Endothelial cell of umbilical vein (primary cell): ENCODE measurements at regions not wholly inside any gene's neighbourhood (a gene's known extent, or its start where the extent isn't known, plus 50 kb on each side); places are given as distances from the start of the nearest gene placed in this dataset.

Experiments used
- BruUV-seq: library from RNA; stranded (reverse); fragments of 400-500 nt; replicated peaks from 2 replicates; lab custom pipeline; 2021; lab: Mats Ljungman, UMichigan
- CTCF ChIA-PET: fragments of 300-600, 350-600 bp; sonication (Branson Sonifier 250); formaldehyde crosslinking; loops from one replicate; lab custom pipeline; 2021; ENCODE audit warnings: antibody characterized with exemption, inconsistent platforms; lab: Charles Lee
- POLR2A ChIA-PET: fragments of 300-600, 350-600 bp; sonication (Branson Sonifier 250); formaldehyde crosslinking; loops from one replicate; lab custom pipeline; 2021; ENCODE audit warnings: antibody characterized with exemption, inconsistent platforms; lab: Charles Lee
- DNase-seq: peaks from one replicate; pipeline ENCODE4 v3.0.0-alpha.2; 2011; ENCODE audit warnings: low read depth, low spot score
- FAIRE-seq: peaks from 2 replicates; lab custom pipeline; 2011; peaks lifted over from hg19 to GRCh38; lab: Jason Lieb, UNC
- H2AFZ ChIP-seq: 2 replicates; pipeline ENCODE4 v1.6.0; 2012; ENCODE audit warnings: low read depth, low read length, control low read depth, inconsistent platforms
- H3K27ac ChIP-seq: 2 replicates; pipeline ENCODE4 v1.5.1; 2011; ENCODE audit warnings: low read depth, mild to moderate bottlenecking, control low read depth, low read length, moderate library complexity; ENCODE audit not compliant: insufficient read depth
- H3K27me3 ChIP-seq, 2 experiments: 2 replicates each; pipeline versions ENCODE4 v1.6.0 to v1.6.1; 2011; ENCODE audit warnings: low read length in 2 of 2, mixed read lengths in 1 of 2; ENCODE audit not compliant: control insufficient read depth in 2 of 2, insufficient read depth in 2 of 2
- H3K36me3 ChIP-seq, 2 experiments: 2 replicates in 1 of 2; 3 replicates in 1 of 2; pipeline ENCODE4 v1.5.1; 2011; ENCODE audit warnings: low read length in 2 of 2, mild to moderate bottlenecking in 1 of 2, moderate library complexity in 1 of 2; ENCODE audit not compliant: control insufficient read depth in 2 of 2, insufficient read depth in 2 of 2; ENCODE audit errors: extremely low read depth in 1 of 2
- H3K4me1 ChIP-seq: 3 replicates; pipeline ENCODE4 v1.5.1; 2011; ENCODE audit warnings: mild to moderate bottlenecking, low read length; ENCODE audit not compliant: control insufficient read depth, insufficient read depth; ENCODE audit errors: extremely low read depth
- H3K4me2 ChIP-seq: 2 replicates; pipeline ENCODE4 v1.6.1; 2011; ENCODE audit warnings: low read length, control low read depth, mixed read lengths; ENCODE audit not compliant: insufficient read depth
- H3K4me3 ChIP-seq, 3 experiments: fragments of 200-600 bp in 1 of 3; sonication (generic), shearing (Covaris generic) in 1 of 3; replicated peaks in 1 of 3; 2 replicates each; pipeline ENCODE4 v1.5.1; 2011 to 2016; ENCODE audit warnings: control low read depth in 3 of 3, low read length in 3 of 3, mild to moderate bottlenecking in 2 of 3, inconsistent platforms in 1 of 3, low read depth in 1 of 3, moderate library complexity in 1 of 3; ENCODE audit not compliant: insufficient read depth in 1 of 3
- H3K79me2 ChIP-seq: 2 replicates; pipeline ENCODE4 v1.6.0; 2012; ENCODE audit warnings: low read length, inconsistent platforms; ENCODE audit not compliant: control insufficient read depth, insufficient read depth
- H3K9ac ChIP-seq: replicated peaks from 2 replicates; pipeline ENCODE3; 2011; ENCODE audit warnings: low read length, control low read depth; ENCODE audit not compliant: insufficient read depth; ENCODE audit errors: extremely low read depth
- H3K9me1 ChIP-seq: replicated peaks from 3 replicates; pipeline ENCODE4 v1.6.0; 2011; ENCODE audit warnings: mild to moderate bottlenecking, low read length; ENCODE audit not compliant: control insufficient read depth, insufficient read depth; ENCODE audit errors: extremely low read depth
- H3K9me3 ChIP-seq: replicated peaks from 2 replicates; pipeline ENCODE4 v1.5.1; 2012; ENCODE audit warnings: low read length, inconsistent platforms; ENCODE audit not compliant: control insufficient read depth, insufficient read depth
- H4K20me1 ChIP-seq: replicated peaks from 2 replicates; pipeline ENCODE3; 2011; ENCODE audit warnings: mild to moderate bottlenecking, low read length; ENCODE audit not compliant: control insufficient read depth, insufficient read depth; ENCODE audit errors: extremely low read depth
- EZH2 ChIP-seq: IDR thresholded peaks from 2 replicates; pipeline ENCODE4 v1.6.1; 2012; ENCODE audit warnings: borderline replicate concordance, low read depth, mild to moderate bottlenecking, moderate library complexity, low read length, inconsistent platforms; ENCODE audit not compliant: severe bottlenecking
- FOS ChIP-seq: IDR thresholded peaks from 2 replicates; pipeline ENCODE4 v1.6.1; 2011; ENCODE audit warnings: mild to moderate bottlenecking, low read length, moderate library complexity, borderline replicate concordance; ENCODE audit not compliant: insufficient read depth
- GATA2 ChIP-seq: IDR thresholded peaks from 2 replicates; pipeline ENCODE4 v1.7.0; 2011; ENCODE audit warnings: low read depth, mild to moderate bottlenecking, moderate library complexity, mixed read lengths, low read length; ENCODE audit not compliant: insufficient read length, insufficient read depth
- JUN ChIP-seq: IDR thresholded peaks from 2 replicates; pipeline ENCODE4 v1.6.1; 2011; ENCODE audit warnings: borderline replicate concordance, low read depth; ENCODE audit not compliant: insufficient read length, insufficient read depth
- MAX ChIP-seq: IDR thresholded peaks from 2 replicates; pipeline ENCODE4 v1.6.1; 2011; ENCODE audit not compliant: insufficient read depth, insufficient read length
- MYC ChIP-seq: IDR thresholded peaks from one replicate; pipeline ENCODE4 v1.6.1; 2011; ENCODE audit warnings: mild to moderate bottlenecking, low read depth, low read length
- POLR2A ChIP-seq: IDR thresholded peaks from 2 replicates; pipeline ENCODE4 v1.6.1; 2012; ENCODE audit warnings: low read depth, mild to moderate bottlenecking, control low read depth, low read length
- POLR2AphosphoS5 ChIP-seq: IDR thresholded peaks from 2 replicates; pipeline ENCODE4 v1.6.1; 2012; ENCODE audit warnings: low read depth, mild to moderate bottlenecking, control low read depth, low read length, moderate library complexity; ENCODE audit not compliant: insufficient read depth
- dilution Hi-C: fragments of 300-500 bp; cut with MboI; formaldehyde crosslinking; loops from one replicate; pipeline ENCODE4 v1.15.0; 2019; ENCODE audit warnings: low sequenced_read_pairs; ENCODE audit not compliant: extremely low pct_ligation_motif_present
- intact Hi-C: fragments of 100-400 bp; cut with micrococcal nuclease; formaldehyde crosslinking; loops from one replicate; pipeline ENCODE4 v1.10.0; 2022
- TF ChIP-seq, protein P1 (sequence below), 2 donors: IDR thresholded peaks; 1 replicate in 1 of 2; 2 replicates in 1 of 2; pipeline ENCODE4 v1.5.1; 2011; ENCODE audit warnings: low read length in 2 of 2, mild to moderate bottlenecking in 2 of 2, moderate library complexity in 2 of 2, control low read depth in 1 of 2, inconsistent platforms in 1 of 2, low read depth in 1 of 2; ENCODE audit not compliant: insufficient read depth in 1 of 2; ENCODE audit errors: extremely low read depth in 1 of 2

DNA sequence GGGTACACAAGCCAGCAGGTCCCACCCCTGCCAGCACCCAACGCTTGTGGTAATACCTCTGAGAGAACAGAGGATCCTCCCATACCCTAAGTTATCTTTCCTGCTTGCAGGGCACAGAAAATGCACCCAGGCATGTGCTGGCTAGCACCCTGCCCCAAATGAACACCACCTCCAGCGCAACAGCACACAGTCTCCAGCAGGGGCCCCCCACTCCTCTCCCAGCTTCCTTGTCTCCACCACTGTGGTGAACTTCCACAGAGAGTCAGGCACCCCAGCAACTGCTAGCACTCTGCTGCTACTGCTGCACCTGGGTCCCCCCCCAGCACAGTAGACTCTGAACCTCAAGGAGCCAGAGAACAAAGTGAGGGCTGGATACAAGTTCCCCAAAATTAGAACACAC, 216.8 kb upstream of the CNTNAP5 start:
- Histone ChIP-seq H3K9me1 (no peaks in the 10 kb centered on the region), H3K4me1 (no peaks in the 10 kb centered on the region), H3K27ac (no peak overlapping the region), H3K27me3 (no peaks in the 10 kb centered on the region), H3K9ac (no peak overlapping the region), H2AFZ (no peak overlapping the region), H4K20me1 (no peaks in the 10 kb centered on the region), H3K9me3 (peaks cover 9% of the 10 kb centered on the region), H3K4me2 (no peak overlapping the region), H3K36me3 (no peaks in the 10 kb centered on the region), H3K79me2 (no peaks in the 10 kb centered on the region), H3K4me3 (no peak overlapping the region)
- no TSS peak for BruUV-seq
- no peak for FAIRE-seq
- CTCF ChIA-PET, result no interaction called here
- DNase-seq, result no peak
- POLR2A ChIA-PET, result no interaction called here
- dilution Hi-C loops (no loop called here), intact Hi-C loops (no loop called here)
- TF ChIP-seq JUN (no peak), MYC (no peak), POLR2AphosphoS5 (no peak), MAX (no peak), POLR2A (no peak)
- TF ChIP-seq, protein P1, sequence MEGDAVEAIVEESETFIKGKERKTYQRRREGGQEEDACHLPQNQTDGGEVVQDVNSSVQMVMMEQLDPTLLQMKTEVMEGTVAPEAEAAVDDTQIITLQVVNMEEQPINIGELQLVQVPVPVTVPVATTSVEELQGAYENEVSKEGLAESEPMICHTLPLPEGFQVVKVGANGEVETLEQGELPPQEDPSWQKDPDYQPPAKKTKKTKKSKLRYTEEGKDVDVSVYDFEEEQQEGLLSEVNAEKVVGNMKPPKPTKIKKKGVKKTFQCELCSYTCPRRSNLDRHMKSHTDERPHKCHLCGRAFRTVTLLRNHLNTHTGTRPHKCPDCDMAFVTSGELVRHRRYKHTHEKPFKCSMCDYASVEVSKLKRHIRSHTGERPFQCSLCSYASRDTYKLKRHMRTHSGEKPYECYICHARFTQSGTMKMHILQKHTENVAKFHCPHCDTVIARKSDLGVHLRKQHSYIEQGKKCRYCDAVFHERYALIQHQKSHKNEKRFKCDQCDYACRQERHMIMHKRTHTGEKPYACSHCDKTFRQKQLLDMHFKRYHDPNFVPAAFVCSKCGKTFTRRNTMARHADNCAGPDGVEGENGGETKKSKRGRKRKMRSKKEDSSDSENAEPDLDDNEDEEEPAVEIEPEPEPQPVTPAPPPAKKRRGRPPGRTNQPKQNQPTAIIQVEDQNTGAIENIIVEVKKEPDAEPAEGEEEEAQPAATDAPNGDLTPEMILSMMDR (IDR thresholded peaks at IDR 0.05; ENCODE audit: extremely low read depth in 1 of 2, insufficient read depth in 1 of 2, low read depth in 1 of 2, low read length in 2 of 2), result no peak

DNA sequence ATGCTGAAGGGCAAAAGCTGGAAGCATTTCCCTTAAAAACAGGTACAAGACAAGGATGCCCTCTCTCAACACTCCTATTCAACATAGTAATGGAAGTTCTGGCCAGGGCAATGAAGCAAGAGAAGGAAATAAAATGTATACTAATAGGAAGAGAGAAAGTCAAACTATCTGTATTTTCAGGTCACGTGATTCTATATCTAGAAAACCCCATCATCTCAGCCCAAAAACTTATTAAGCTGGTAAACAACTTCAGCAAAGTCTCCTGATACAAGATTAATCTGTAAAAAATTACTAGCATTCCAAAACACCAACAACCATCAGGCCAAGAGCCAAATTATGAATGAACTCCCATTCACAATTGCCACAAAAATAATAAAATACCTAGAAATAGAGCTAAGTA, 213.2 kb upstream of the CNTNAP5 start:
- H3K9me3 ChIP-seq, result peaks cover 9% of the 10 kb centered on the region
- dilution Hi-C loops (no loop called here), intact Hi-C loops (no loop called here)
- FAIRE-seq (no peak), DNase-seq (no peak)
- no peak overlapping the region for H3K9ac ChIP-seq
- no peaks in the 10 kb centered on the region for H3K4me1 ChIP-seq
- TF ChIP-seq FOS (no peak), EZH2 (no peak), JUN (no peak), MAX (no peak), GATA2 (no peak), MYC (no peak), POLR2AphosphoS5 (no peak), POLR2A (no peak)
- TF ChIP-seq, protein P1 (IDR thresholded peaks at IDR 0.05; ENCODE audit: extremely low read depth in 1 of 2, insufficient read depth in 1 of 2, low read depth in 1 of 2, low read length in 2 of 2), result no peak
- no peak overlapping the region for H3K4me2 ChIP-seq
- H3K36me3 ChIP-seq, result no peaks in the 10 kb centered on the region
- H3K27ac ChIP-seq, result no peak overlapping the region
- H2AFZ ChIP-seq, result no peak overlapping the region
- no peaks in the 10 kb centered on the region for H3K79me2 ChIP-seq
- no TSS peak for BruUV-seq
- H3K9me1 ChIP-seq, result no peaks in the 10 kb centered on the region
- no peaks in the 10 kb centered on the region for H3K27me3 ChIP-seq
- ChIA-PET POLR2A (no interaction called here), CTCF (no interaction called here)
- no peak overlapping the region for H3K4me3 ChIP-seq
- H4K20me1 ChIP-seq, result no peaks in the 10 kb centered on the region
